ENCODE measurements at regions not wholly inside any gene's neighbourhood (a gene's known extent, or its start where the extent isn't known, plus 50 kb on each side); places are given as distances from the start of the nearest gene placed in this dataset.

- POLR2A ChIA-PET (ENCODE audit: low non-redundant PET): no interaction called here
- DNase-seq (ENCODE audit: low spot score): no peak
- no peak for TF ChIP-seq CTCF (conservative IDR thresholded peaks at IDR 0.05; ENCODE audit: low read depth)
- CTCF ChIA-PET: interaction anchor here (0.6 to 0.7 kb wide), 2 partner anchors 40 to 159 kb away, joined by 3 read pairs; no protein-coding TSS in a partner anchor
- H3K27ac ChIP-seq: no peak overlapping the region
These were observed 63.3 kb upstream of the ARHGEF3 start for GRCh38 chr3:56864918-56865524.

- no peak for TF ChIP-seq CTCF (conservative IDR thresholded peaks at IDR 0.05; ENCODE audit: low read depth)
- POLR2A ChIA-PET (ENCODE audit: low non-redundant PET): no interaction called here
These were observed 62.3 kb upstream of the ARHGEF3 start for GRCh38 chr3:56864090-56864489.

GRCh38 chr3:56862352-56863062 lies 60.8 kb upstream of the ARHGEF3 start:
- peak; percentile 34 for DNase-seq (ENCODE audit: low spot score)
- no peak overlapping the region for H3K27ac ChIP-seq
- no peak for TF ChIP-seq CTCF (conservative IDR thresholded peaks at IDR 0.05; ENCODE audit: low read depth)
- ChIA-PET CTCF (interaction anchor here (0.7 kb wide), 1 partner anchor 63 kb away, joined by 3 read pairs; no protein-coding TSS in a partner anchor), POLR2A (ENCODE audit: low non-redundant PET) (no interaction called here)

More at GRCh38 chr3:56864090-56864489, 62.3 kb upstream of the ARHGEF3 start:
- no peak for DNase-seq (ENCODE audit: low spot score)
- H3K27ac ChIP-seq: no peak overlapping the region
- CTCF ChIA-PET: no interaction called here

GRCh38 chr3:56861511-56861910 lies 59.8 kb upstream of the ARHGEF3 start:
- ChIA-PET CTCF (no interaction called here), POLR2A (ENCODE audit: low non-redundant PET) (no interaction called here)
- no peak for DNase-seq (ENCODE audit: low spot score)
- TF ChIP-seq CTCF (conservative IDR thresholded peaks at IDR 0.05; ENCODE audit: low read depth): no peak
- no peak overlapping the region for H3K27ac ChIP-seq

GRCh38 chr3:56860939-56861338 lies 59.2 kb upstream of the ARHGEF3 start:
- POLR2A ChIA-PET (ENCODE audit: low non-redundant PET): no interaction called here
- DNase-seq (ENCODE audit: low spot score): no peak
- CTCF ChIA-PET: no interaction called here
- H3K27ac ChIP-seq: no peak overlapping the region
- no peak for TF ChIP-seq CTCF (conservative IDR thresholded peaks at IDR 0.05; ENCODE audit: low read depth)

- CTCF ChIA-PET: no interaction called here
These were observed 58.6 kb upstream of the ARHGEF3 start for GRCh38 chr3:56860351-56860750.

More at GRCh38 chr3:56860351-56860750, 58.6 kb upstream of the ARHGEF3 start:
- H3K27ac ChIP-seq: no peak overlapping the region
- POLR2A ChIA-PET (ENCODE audit: low non-redundant PET): no interaction called here
- TF ChIP-seq CTCF (conservative IDR thresholded peaks at IDR 0.05; ENCODE audit: low read depth): no peak
- no peak for DNase-seq (ENCODE audit: low spot score)

Measured in RWPE1 (cell line).